Endothelial cell (in vitro differentiated cells): ENCODE measurements at regions not wholly inside any gene's neighbourhood (a gene's known extent, or its start where the extent isn't known, plus 50 kb on each side); places are given as distances from the start of the nearest gene placed in this dataset.
"Not testable (repeated sequence)": the region's sequence is repeated elsewhere in the genome, so short reads cannot be mapped to it uniquely, and the experiment has no call there.

Experiments used
- DNase-seq: peaks from one replicate; pipeline ENCODE4 v3.0.0; 2021; ENCODE audit warnings: low spot score
- H3K27ac Mint-ChIP-seq: one replicate; pipeline ENCODE4 v1.8.0; 2021; ENCODE audit warnings: mixed read lengths, inconsistent platforms; ENCODE audit not compliant: unreplicated experiment
- H3K27me3 Mint-ChIP-seq: one replicate; pipeline ENCODE4 v1.8.0; 2021; ENCODE audit warnings: mild to moderate bottlenecking, moderate library complexity, mixed read lengths, inconsistent platforms; ENCODE audit not compliant: unreplicated experiment
- H3K36me3 Mint-ChIP-seq: one replicate; pipeline ENCODE4 v1.8.0; 2021; ENCODE audit warnings: mild to moderate bottlenecking, low read depth, mixed read lengths, inconsistent platforms; ENCODE audit not compliant: unreplicated experiment
- H3K4me1 Mint-ChIP-seq: one replicate; pipeline ENCODE4 v1.8.0; 2021; ENCODE audit warnings: mild to moderate bottlenecking, mixed read lengths, inconsistent platforms; ENCODE audit not compliant: unreplicated experiment
- H3K4me3 Mint-ChIP-seq: one replicate; pipeline ENCODE4 v1.8.0; 2021; ENCODE audit warnings: mild to moderate bottlenecking, mixed read lengths, inconsistent platforms; ENCODE audit not compliant: unreplicated experiment
- H3K9me3 Mint-ChIP-seq: one replicate; pipeline ENCODE4 v1.8.0; 2021; ENCODE audit warnings: mixed read lengths, inconsistent platforms; ENCODE audit not compliant: unreplicated experiment
- CTCF ChIP-seq: fragments of 200-600 bp; sonication (generic); IDR thresholded peaks from one replicate; pipeline ENCODE4 v1.5.0; 2021; ENCODE audit warnings: antibody characterized with exemption; ENCODE audit not compliant: unreplicated experiment

DNA sequence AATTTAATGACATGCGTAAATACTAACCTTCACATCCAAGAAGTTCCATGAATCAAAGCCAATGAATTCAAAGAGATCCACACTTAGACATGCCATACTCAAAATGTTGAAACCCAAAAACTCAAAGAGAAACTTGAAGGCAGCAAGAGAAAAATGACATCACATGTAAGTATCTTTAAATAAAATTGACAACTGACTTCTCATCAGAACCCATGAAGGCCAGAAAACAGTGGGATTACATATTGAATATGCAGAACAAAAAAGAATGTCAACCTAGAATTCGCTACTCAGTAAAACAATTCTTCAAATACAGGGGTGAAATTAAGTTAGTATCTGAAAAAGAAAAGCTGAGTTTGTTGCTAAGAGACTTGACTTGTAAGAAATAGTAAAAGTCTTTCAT, 953.9 kb upstream of the HS3ST1 start:
- Mint-ChIP-seq H3K9me3 (no peaks in the 10 kb centered on the region), H3K27me3 (peaks cover 3% of the 10 kb centered on the region), H3K36me3 (no peaks in the 10 kb centered on the region), H3K27ac (no peak overlapping the region), H3K4me1 (no peaks in the 10 kb centered on the region), H3K4me3 (no peak overlapping the region)
- DNase-seq: no peak
- no peak for TF ChIP-seq CTCF

DNA sequence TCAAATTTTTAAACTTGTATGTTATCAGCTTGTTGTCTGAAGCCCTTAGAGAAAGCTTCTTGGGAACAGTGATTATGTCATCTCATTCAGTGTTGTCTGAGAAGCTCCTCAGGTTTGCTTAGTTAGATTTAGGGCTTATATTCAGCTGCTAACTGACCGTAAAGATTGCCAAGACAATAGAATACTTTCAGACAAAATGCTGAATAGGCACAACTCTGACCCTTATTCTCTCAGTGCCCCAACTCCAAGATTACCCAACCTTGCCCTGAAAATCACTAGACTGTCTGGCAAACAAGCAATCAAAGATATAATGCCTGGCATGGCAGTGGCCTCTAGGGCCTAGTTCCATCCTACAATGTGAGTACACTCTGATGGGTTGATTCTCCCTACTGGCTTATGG, 950.5 kb upstream of the HS3ST1 start:
- H3K4me1 Mint-ChIP-seq: no peaks in the 10 kb centered on the region
- H3K27me3 Mint-ChIP-seq: peaks cover 3% of the 10 kb centered on the region
- no peaks in the 10 kb centered on the region for H3K9me3 Mint-ChIP-seq
- no peaks in the 10 kb centered on the region for H3K36me3 Mint-ChIP-seq
- no peak for DNase-seq
- TF ChIP-seq CTCF: no peak
- no peak overlapping the region for H3K27ac Mint-ChIP-seq
- no peak overlapping the region for H3K4me3 Mint-ChIP-seq

DNA sequence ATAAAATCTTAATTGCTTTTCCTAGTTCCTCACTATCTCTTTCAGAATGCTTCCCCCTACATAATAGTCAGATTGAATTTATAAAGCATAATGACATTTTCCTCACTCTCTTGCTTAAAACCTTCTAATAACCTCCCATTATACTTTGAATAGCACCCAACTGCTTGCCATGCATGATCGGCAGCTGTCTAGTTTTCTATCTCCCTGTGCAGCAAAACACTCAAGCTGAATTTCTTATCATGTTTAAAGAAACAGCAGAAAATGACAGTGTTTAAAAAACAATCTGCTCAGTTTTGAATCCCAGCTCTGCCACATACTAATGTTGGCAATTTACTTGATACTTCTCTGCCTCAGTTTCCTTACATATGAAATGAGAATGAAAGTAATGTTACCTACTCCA, 947.1 kb upstream of the HS3ST1 start:
- no peak for TF ChIP-seq CTCF
- H3K4me3 Mint-ChIP-seq: no peak overlapping the region
- no peaks in the 10 kb centered on the region for H3K9me3 Mint-ChIP-seq
- no peaks in the 10 kb centered on the region for H3K4me1 Mint-ChIP-seq
- no peaks in the 10 kb centered on the region for H3K36me3 Mint-ChIP-seq
- H3K27me3 Mint-ChIP-seq: peaks cover 3% of the 10 kb centered on the region
- no peak overlapping the region for H3K27ac Mint-ChIP-seq
- DNase-seq: no peak

DNA sequence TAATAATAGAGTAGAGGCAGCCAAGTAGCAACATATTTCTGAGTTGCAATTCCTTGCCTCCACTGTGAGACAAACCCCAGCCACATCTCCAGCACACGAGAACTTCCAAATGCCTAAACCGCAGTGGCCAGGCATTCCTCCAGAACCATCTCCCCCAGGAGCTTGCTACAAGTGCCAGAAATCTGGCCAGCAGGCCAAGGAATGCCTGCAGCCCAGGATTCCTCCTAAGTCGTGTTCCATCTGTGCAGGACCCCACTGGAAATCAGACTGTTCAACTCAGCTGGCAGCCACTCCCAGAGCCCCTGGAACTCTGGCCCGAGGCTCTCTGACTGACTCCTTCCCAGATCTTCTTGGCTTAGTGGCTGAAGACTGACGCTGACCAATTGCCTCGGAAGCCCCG, 937.2 kb upstream of the HS3ST1 start:
- not testable (repeated sequence) for H3K4me3 Mint-ChIP-seq, H3K36me3 Mint-ChIP-seq, H3K9me3 Mint-ChIP-seq, DNase-seq, H3K4me1 Mint-ChIP-seq, H3K27me3 Mint-ChIP-seq, H3K27ac Mint-ChIP-seq

- DNase-seq: no peak
- TF ChIP-seq CTCF: no peak
- no peak overlapping the region for H3K27ac Mint-ChIP-seq
- H3K36me3 Mint-ChIP-seq: no peaks in the 10 kb centered on the region
- no peak overlapping the region for H3K4me3 Mint-ChIP-seq
- no peaks in the 10 kb centered on the region for H3K9me3 Mint-ChIP-seq
- H3K4me1 Mint-ChIP-seq: no peaks in the 10 kb centered on the region
- no peaks in the 10 kb centered on the region for H3K27me3 Mint-ChIP-seq
Measured at GRCh38 chr4:12360391-12360790, 931.7 kb upstream of the HS3ST1 start.

DNA sequence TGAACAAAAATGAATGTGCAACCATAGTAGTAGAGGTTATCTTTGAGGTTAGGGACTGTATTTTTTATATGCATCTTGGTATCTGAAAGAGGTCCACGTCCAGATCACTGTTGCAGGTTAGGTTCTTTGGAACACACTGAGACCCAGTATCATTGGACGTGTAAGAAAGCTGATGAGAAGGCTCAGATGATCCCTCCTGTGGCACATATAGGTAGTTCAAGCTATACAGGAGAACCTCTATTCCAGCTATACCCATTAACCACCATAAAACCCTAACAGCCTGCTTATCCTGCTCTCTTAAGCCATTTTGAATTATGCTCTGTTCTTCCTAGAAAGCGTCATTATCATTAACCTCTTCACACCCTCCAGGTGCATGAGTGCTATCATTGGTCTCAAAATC, 930.7 kb upstream of the HS3ST1 start:
- H3K27ac Mint-ChIP-seq: no peak overlapping the region
- no peak for TF ChIP-seq CTCF
- no peaks in the 10 kb centered on the region for H3K36me3 Mint-ChIP-seq
- no peaks in the 10 kb centered on the region for H3K4me1 Mint-ChIP-seq
- H3K9me3 Mint-ChIP-seq: no peaks in the 10 kb centered on the region
- H3K4me3 Mint-ChIP-seq: no peak overlapping the region
- H3K27me3 Mint-ChIP-seq: no peaks in the 10 kb centered on the region
- DNase-seq: no peak

DNA sequence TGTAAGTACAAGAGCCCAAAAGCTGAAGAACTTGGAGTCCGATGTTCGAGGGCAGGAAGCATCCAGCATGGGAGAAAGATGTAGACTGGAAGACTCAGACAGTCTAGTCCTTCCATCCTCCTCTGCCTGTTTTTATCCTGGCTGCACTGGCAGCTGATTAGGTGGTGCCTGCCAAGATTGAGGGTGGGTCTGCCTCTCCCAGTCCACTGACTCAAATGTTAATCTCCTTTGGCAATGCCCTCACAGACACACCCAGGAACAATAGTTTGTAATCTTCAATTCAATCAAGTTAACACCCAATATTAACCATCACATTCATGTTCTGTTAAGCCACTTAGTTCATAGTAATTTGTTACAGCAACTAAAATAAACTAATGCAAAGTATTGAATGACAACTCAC, 904.4 kb upstream of the HS3ST1 start:
- DNase-seq, H3K4me1 Mint-ChIP-seq, H3K9me3 Mint-ChIP-seq, H3K4me3 Mint-ChIP-seq, H3K36me3 Mint-ChIP-seq, H3K27me3 Mint-ChIP-seq: not testable (repeated sequence)
- H3K27ac Mint-ChIP-seq: peak overlapping the region; percentile 54
